NCI-H2081 treated with DMSO at 0.1 percent for 48 hours (cell line): ENCODE measurements at regions not wholly inside any gene's neighbourhood (a gene's known extent, or its start where the extent isn't known, plus 50 kb on each side); places are given as distances from the start of the nearest gene placed in this dataset.

Experiments
- DNase-seq: peaks from one replicate; lab custom pipeline; 2025; lab: John Stamatoyannopoulos, UW

GRCh38 chr4:4772534-4772933 lies 86.9 kb upstream of the MSX1 start:
- DNase-seq, result no peak

- DNase-seq, result no peak
These were observed 88.3 kb upstream of the MSX1 start for GRCh38 chr4:4771160-4771559.

- DNase-seq, result no peak
These were observed 88.9 kb upstream of the MSX1 start for GRCh38 chr4:4770610-4771009.

- DNase-seq, result no peak
These were observed 92.9 kb upstream of the MSX1 start for GRCh38 chr4:4766564-4766963.

GRCh38 chr4:4765811-4766210 lies 93.7 kb upstream of the MSX1 start:
- no peak for DNase-seq

GRCh38 chr4:4764558-4764905 lies 94.9 kb upstream of the MSX1 start:
- DNase-seq, result no peak

- DNase-seq, result no peak
These were observed 95.5 kb upstream of the MSX1 start for GRCh38 chr4:4763822-4764557.

GRCh38 chr4:4762909-4763821 lies 96.3 kb upstream of the MSX1 start:
- DNase-seq, result no peak

GRCh38 chr4:4762300-4762699 lies 97.2 kb upstream of the MSX1 start:
- no peak for DNase-seq

- DNase-seq, result no peak
These were observed 98.1 kb upstream of the MSX1 start for GRCh38 chr4:4761128-4761982.

- DNase-seq, result no peak
These were observed 99.6 kb upstream of the MSX1 start for GRCh38 chr4:4759883-4760282.

- no peak for DNase-seq
These were observed 100.2 kb upstream of the MSX1 start for GRCh38 chr4:4759232-4759631.

- no peak for DNase-seq
These were observed 100.8 kb upstream of the MSX1 start for GRCh38 chr4:4758681-4759080.

GRCh38 chr4:4755306-4755705 lies 104.2 kb upstream of the MSX1 start:
- DNase-seq, result no peak

- no peak for DNase-seq
These were observed 104.8 kb upstream of the MSX1 start for GRCh38 chr4:4754641-4755040.

GRCh38 chr4:4753643-4754042 lies 105.8 kb upstream of the MSX1 start:
- DNase-seq, result no peak

- no peak for DNase-seq
These were observed 106.7 kb upstream of the MSX1 start for GRCh38 chr4:4752576-4753401.

- DNase-seq, result no peak
These were observed 107.4 kb upstream of the MSX1 start for GRCh38 chr4:4752025-4752424.

- DNase-seq, result no peak
These were observed 109.3 kb upstream of the MSX1 start for GRCh38 chr4:4750187-4750586.

GRCh38 chr4:4749137-4749536 lies 110.3 kb upstream of the MSX1 start:
- DNase-seq, result no peak

GRCh38 chr4:4746444-4746843 lies 113.0 kb upstream of the MSX1 start:
- no peak for DNase-seq

GRCh38 chr4:4740071-4740470 lies 119.4 kb upstream of the MSX1 start:
- DNase-seq, result no peak
